Gastrocnemius medialis (tissue), 4 donors: ENCODE measurements at regions not wholly inside any gene's neighbourhood (a gene's known extent, or its start where the extent isn't known, plus 50 kb on each side); places are given as distances from the start of the nearest gene placed in this dataset.
A peak's percentile ranks its signal among the peaks of the same experiment; 100 is the strongest.

ENCODE experiments used
- ATAC-seq, 2 donors: fragments of 150-250 bp; one replicate each; pipeline ENCODE4 v1.9.1; 2016
- DNase-seq, 2 donors: peaks; one replicate each; pipeline ENCODE4 v3.0.0-alpha.2; 2019
- H3K27ac ChIP-seq, 4 donors: fragments of 200-600 bp; sonication (generic); 1 replicate in 1 of 4; 2 replicates in 3 of 4; pipeline ENCODE4 v1.5.1; 2016 to 2018; ENCODE audit warnings: mild to moderate bottlenecking in 2 of 4, moderate library complexity in 1 of 4
- H3K27me3 ChIP-seq, 3 donors: fragments of 200-600 bp; sonication (generic) in 2 of 3; 1 replicate in 1 of 3; 2 replicates in 2 of 3; pipeline versions ENCODE4 v1.5.1 to v1.6.0; 2016 to 2019; ENCODE audit warnings: mild to moderate bottlenecking in 1 of 3, moderate library complexity in 1 of 3
- H3K36me3 ChIP-seq, 2 donors: fragments of 200-600 bp; sonication (generic) in 1 of 2; one replicate each; pipeline ENCODE4 v1.5.1; 2017 to 2018
- H3K4me1 ChIP-seq, 2 donors: fragments of 200-600 bp; sonication (generic) in 1 of 2; one replicate each; pipeline ENCODE4 v1.5.1; 2016 to 2017; ENCODE audit warnings: mild to moderate bottlenecking in 2 of 2
- H3K4me3 ChIP-seq, 4 donors: fragments of 200-600 bp; sonication (generic) in 3 of 4; 1 replicate in 1 of 4; 2 replicates in 3 of 4; pipeline ENCODE4 v1.5.1; 2016 to 2019; ENCODE audit warnings: mild to moderate bottlenecking in 2 of 4
- H3K9me3 ChIP-seq, 3 donors: fragments of 200-600 bp; sonication (generic) in 2 of 3; 1 replicate in 1 of 3; 2 replicates in 2 of 3; pipeline ENCODE4 v1.5.1; 2016 to 2019
- POLR2A ChIP-seq, 2 donors: fragments of 450-650 bp; IDR thresholded peaks; one replicate each; pipeline ENCODE4 v1.6.1; 2017; ENCODE audit warnings: antibody characterized with exemption in 2 of 2, mild to moderate bottlenecking in 2 of 2, moderate library complexity in 2 of 2
- in situ Hi-C, 4 donors: fragments of 200-750 bp; cut with MboI; loops; one replicate each; pipeline versions ENCODE4 v1.15.0 to v1.8.0; 2017; ENCODE audit warnings: low sequenced_read_pairs in 4 of 4
- intact Hi-C: fragments of 100-400 bp; cut with DNase I; formaldehyde crosslinking; loops from one replicate; pipeline ENCODE4 v1.15.1; 2023; ENCODE audit warnings: low total_unique reads
- TF ChIP-seq, protein P1 (sequence below), 5 experiments: fragments of 450-650 bp in 3 of 5; fragments of 200-600 bp in 2 of 5; sonication (generic) in 2 of 5; IDR thresholded peaks in 4 of 5; conservative IDR thresholded peaks in 1 of 5; 1 replicate in 4 of 5; 2 replicates in 1 of 5; pipeline ENCODE4 v1.5.1; 2016 to 2019; ENCODE audit warnings: antibody characterized with exemption in 5 of 5, mild to moderate bottlenecking in 3 of 5, moderate library complexity in 3 of 5

DNA sequence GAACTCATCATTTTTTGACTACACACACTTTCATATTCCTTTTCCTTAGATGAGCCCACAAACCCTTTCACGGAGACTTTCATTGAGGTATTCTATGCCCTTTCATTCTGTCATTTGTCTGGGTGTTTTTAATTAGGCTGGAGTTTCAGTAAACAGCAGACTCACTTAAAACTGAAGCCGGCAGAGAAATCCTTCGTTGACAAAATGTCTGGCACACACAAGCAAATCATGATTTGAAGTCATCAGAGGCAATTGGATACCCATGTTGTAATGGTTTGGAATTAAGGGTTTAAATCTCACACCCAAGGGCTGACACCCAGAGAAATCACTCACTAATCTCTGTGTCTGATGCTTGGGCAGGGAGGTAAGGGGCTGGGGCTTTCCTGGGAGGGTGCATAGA lies 127.1 kb downstream of the EHF start:
- no peaks in the 10 kb centered on the region for H3K27me3 ChIP-seq
- H3K4me3 ChIP-seq = no peak overlapping the region
- H3K27ac ChIP-seq = peak overlapping the region in 2 of 4 donors; percentile 7 to 51
- DNase-seq (no peak), ATAC-seq (peak in 1 of 2 donors; percentile 44)
- H3K4me1 ChIP-seq = peaks cover 24 to 32% of the 10 kb centered on the region in 2 donors
- intact Hi-C loops (no loop called here), in situ Hi-C loops (no loop called here)
- no peaks in the 10 kb centered on the region for H3K36me3 ChIP-seq
- TF ChIP-seq, protein P1, sequence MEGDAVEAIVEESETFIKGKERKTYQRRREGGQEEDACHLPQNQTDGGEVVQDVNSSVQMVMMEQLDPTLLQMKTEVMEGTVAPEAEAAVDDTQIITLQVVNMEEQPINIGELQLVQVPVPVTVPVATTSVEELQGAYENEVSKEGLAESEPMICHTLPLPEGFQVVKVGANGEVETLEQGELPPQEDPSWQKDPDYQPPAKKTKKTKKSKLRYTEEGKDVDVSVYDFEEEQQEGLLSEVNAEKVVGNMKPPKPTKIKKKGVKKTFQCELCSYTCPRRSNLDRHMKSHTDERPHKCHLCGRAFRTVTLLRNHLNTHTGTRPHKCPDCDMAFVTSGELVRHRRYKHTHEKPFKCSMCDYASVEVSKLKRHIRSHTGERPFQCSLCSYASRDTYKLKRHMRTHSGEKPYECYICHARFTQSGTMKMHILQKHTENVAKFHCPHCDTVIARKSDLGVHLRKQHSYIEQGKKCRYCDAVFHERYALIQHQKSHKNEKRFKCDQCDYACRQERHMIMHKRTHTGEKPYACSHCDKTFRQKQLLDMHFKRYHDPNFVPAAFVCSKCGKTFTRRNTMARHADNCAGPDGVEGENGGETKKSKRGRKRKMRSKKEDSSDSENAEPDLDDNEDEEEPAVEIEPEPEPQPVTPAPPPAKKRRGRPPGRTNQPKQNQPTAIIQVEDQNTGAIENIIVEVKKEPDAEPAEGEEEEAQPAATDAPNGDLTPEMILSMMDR (IDR thresholded peaks at IDR 0.05 in 4 of 5, conservative IDR thresholded peaks at IDR 0.05 in 1 of 5) = no peak
- TF ChIP-seq POLR2A (IDR thresholded peaks at IDR 0.05) = no peak
- no peaks in the 10 kb centered on the region for H3K9me3 ChIP-seq

DNA sequence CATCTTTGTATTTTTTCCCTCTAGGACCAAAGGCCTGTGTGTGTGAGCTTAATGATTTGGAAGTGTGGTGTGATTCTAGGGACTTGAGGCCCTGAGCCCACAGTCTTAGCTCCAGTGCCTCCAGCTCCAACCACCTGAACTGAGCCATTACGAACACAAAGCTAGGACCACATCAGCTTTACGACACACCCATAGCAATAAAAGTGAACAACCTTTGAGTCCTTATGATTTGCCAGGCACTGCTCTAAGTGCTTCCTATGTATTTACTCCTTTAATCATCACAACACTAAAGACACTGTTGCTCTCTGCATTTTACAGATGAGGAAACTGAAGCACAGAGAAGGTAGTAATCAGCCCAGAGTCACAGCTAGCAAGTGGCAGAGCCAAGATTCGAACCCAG lies 126.4 kb downstream of the EHF start:
- no peaks in the 10 kb centered on the region for H3K27me3 ChIP-seq
- no peak for DNase-seq
- no peak overlapping the region for H3K27ac ChIP-seq
- H3K9me3 ChIP-seq = no peaks in the 10 kb centered on the region
- in situ Hi-C loops (no loop called here), intact Hi-C loops (no loop called here)
- TF ChIP-seq POLR2A (IDR thresholded peaks at IDR 0.05) = no peak
- TF ChIP-seq, protein P1 (IDR thresholded peaks at IDR 0.05 in 4 of 5, conservative IDR thresholded peaks at IDR 0.05 in 1 of 5) = no peak
- H3K4me1 ChIP-seq = peaks cover 24 to 32% of the 10 kb centered on the region in 2 donors
- H3K4me3 ChIP-seq = no peak overlapping the region
- no peak for ATAC-seq
- no peaks in the 10 kb centered on the region for H3K36me3 ChIP-seq

DNA sequence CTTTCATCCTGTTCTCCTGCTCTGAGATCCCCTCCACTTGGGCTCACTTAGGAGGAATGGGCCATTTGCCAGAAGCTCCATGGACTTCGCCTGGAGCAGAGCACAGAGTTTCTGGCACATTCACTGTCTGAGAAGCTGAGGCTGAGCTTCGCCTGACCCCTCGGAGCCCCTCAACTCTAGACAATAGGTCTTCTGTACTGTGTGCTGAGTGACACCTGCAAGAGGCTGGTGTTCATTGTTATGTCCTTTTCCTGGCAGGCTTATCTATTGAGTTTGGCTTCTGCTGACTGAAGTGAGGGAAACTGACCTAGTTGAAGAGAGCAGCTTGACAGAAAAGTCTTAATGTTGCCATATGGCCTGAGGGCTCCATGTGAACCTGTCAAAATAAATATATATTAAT lies 124.3 kb downstream of the EHF start:
- DNase-seq (no peak), ATAC-seq (no peak)
- Histone ChIP-seq H3K27me3 (no peaks in the 10 kb centered on the region), H3K4me1 (peaks cover 14 to 21% of the 10 kb centered on the region in 2 donors), H3K36me3 (no peaks in the 10 kb centered on the region), H3K4me3 (no peak overlapping the region), H3K27ac (no peak overlapping the region), H3K9me3 (no peaks in the 10 kb centered on the region)
- TF ChIP-seq POLR2A (IDR thresholded peaks at IDR 0.05) = no peak
- TF ChIP-seq, protein P1 (IDR thresholded peaks at IDR 0.05 in 4 of 5, conservative IDR thresholded peaks at IDR 0.05 in 1 of 5) = no peak
- intact Hi-C loops (no loop called here), in situ Hi-C loops (no loop called here)

DNA sequence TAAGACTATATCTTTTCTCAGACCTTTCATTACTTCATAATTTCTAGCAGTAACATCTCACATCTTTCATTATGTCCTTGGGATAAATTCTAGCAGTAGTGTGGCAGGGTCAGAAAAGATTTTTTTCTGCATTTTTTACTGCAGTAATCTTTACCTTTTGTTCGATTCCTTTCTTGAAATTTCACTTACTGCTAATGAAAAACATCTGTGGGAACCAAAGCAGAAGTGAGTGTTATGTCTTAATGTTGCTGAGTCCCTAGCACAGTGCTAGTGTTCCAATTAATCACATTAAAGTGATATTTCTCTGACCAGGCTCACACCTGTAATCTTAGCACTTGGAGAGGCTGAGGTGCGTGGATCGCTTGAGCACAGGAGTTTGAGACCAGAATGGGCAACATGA lies 123.6 kb downstream of the EHF start:
- DNase-seq (no peak), ATAC-seq (no peak)
- Histone ChIP-seq H3K4me1 (peaks cover 7 to 14% of the 10 kb centered on the region in 2 donors), H3K4me3 (no peak overlapping the region), H3K27me3 (no peaks in the 10 kb centered on the region), H3K36me3 (no peaks in the 10 kb centered on the region), H3K27ac (no peak overlapping the region), H3K9me3 (no peaks in the 10 kb centered on the region)
- TF ChIP-seq, protein P1 (IDR thresholded peaks at IDR 0.05 in 4 of 5, conservative IDR thresholded peaks at IDR 0.05 in 1 of 5) = no peak
- no peak for TF ChIP-seq POLR2A (IDR thresholded peaks at IDR 0.05)
- in situ Hi-C loops (no loop called here), intact Hi-C loops (no loop called here)

DNA sequence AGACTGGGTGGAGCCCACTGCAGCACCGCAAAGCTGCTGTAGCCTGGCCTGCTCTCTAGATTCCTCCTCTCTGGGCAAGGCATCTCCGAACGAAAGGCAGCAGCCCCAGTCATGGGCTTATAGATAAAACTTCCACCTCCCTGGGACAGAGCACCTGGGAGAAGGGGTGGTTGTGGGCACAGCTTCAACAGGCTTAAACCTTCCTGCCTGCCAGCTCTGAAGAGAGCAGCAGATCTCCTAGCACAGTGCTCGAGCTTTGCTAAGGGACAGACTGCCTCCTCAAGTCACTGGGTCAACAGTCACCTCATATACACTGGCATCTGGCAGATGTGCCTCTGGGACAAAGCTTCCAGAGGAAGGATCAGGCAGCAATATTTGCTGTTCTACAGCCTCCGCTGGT lies 117.3 kb downstream of the EHF start:
- Histone ChIP-seq H3K4me3 (no peak overlapping the region), H3K27me3 (no peaks in the 10 kb centered on the region), H3K9me3 (no peaks in the 10 kb centered on the region), H3K4me1 (no peaks in the 10 kb centered on the region), H3K36me3 (no peaks in the 10 kb centered on the region), H3K27ac (no peak overlapping the region)
- intact Hi-C loops = no loop called here
- ATAC-seq (no peak), DNase-seq (no peak)
- in situ Hi-C loops = no loop called here
- TF ChIP-seq, protein P1 (IDR thresholded peaks at IDR 0.05 in 4 of 5, conservative IDR thresholded peaks at IDR 0.05 in 1 of 5) = no peak
- no peak for TF ChIP-seq POLR2A (IDR thresholded peaks at IDR 0.05)
